Lower lobe of right lung (tissue), 2 donors: ENCODE measurements at regions not wholly inside any gene's neighbourhood (a gene's known extent, or its start where the extent isn't known, plus 50 kb on each side); places are given as distances from the start of the nearest gene placed in this dataset.

Source experiments
- ATAC-seq, 2 donors: fragments of 200-7000 bp; cut with Tn5 transposase; one replicate each; pipeline ENCODE4 v1.9.1; 2020 to 2022; ENCODE audit warnings: mild to moderate bottlenecking in 2 of 2, moderate library complexity in 2 of 2
- DNase-seq: peaks from one replicate; pipeline ENCODE4 v3.0.0-alpha.2; 2020
- H3K27ac ChIP-seq: fragments of 200-600 bp; one replicate; pipeline ENCODE4 v1.8.0; 2022
- H3K27me3 ChIP-seq: fragments of 200-600 bp; one replicate; pipeline ENCODE4 v1.8.0; 2022; ENCODE audit warnings: low read depth
- H3K36me3 ChIP-seq: fragments of 200-600 bp; one replicate; pipeline ENCODE4 v1.8.0; 2022; ENCODE audit warnings: mild to moderate bottlenecking
- H3K4me1 ChIP-seq: fragments of 200-600 bp; one replicate; pipeline ENCODE4 v1.8.0; 2022
- H3K4me3 ChIP-seq: fragments of 200-600 bp; one replicate; pipeline ENCODE4 v1.8.0; 2022; ENCODE audit warnings: mild to moderate bottlenecking
- H3K9me3 ChIP-seq: fragments of 200-600 bp; one replicate; pipeline ENCODE4 v1.8.0; 2022
- intact Hi-C: fragments of 100-400 bp; cut with DNase I; formaldehyde crosslinking; loops from one replicate; pipeline ENCODE4 v1.11.0; 2022
- TF ChIP-seq, protein P1 (sequence below): fragments of 200-600 bp; IDR thresholded peaks from one replicate; pipeline ENCODE4 v1.8.0; 2022; ENCODE audit warnings: antibody characterized with exemption, mild to moderate bottlenecking
- donor health status: DM: no; HTN: yes; CAD: no; lungs with severe emphysema.

DNA sequence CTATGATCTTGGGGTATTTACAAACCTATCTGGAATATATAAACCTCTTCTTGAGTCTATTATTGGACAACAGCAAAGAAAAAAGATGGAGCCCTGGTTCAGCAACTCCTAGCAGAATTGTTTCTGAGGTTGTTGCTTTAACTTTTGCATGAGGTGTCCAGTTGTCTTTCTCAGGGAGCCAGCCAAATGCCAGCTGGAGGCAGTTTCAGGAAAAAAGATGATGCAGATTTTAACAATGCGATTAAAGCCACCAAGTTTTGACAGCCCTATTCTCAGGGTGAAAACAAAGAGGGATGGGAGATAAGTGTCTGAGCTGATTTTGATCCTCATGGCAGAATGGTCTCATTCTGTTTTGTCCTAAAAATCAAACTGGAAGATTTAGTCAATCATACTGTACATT lies 181.6 kb upstream of the RASGRP1 start:
- Histone ChIP-seq H3K9me3 (no peaks in the 10 kb centered on the region), H3K36me3 (no peaks in the 10 kb centered on the region), H3K27ac (no peak overlapping the region), H3K4me3 (no peak overlapping the region), H3K27me3 (no peaks in the 10 kb centered on the region), H3K4me1 (no peaks in the 10 kb centered on the region)
- TF ChIP-seq, protein P1, sequence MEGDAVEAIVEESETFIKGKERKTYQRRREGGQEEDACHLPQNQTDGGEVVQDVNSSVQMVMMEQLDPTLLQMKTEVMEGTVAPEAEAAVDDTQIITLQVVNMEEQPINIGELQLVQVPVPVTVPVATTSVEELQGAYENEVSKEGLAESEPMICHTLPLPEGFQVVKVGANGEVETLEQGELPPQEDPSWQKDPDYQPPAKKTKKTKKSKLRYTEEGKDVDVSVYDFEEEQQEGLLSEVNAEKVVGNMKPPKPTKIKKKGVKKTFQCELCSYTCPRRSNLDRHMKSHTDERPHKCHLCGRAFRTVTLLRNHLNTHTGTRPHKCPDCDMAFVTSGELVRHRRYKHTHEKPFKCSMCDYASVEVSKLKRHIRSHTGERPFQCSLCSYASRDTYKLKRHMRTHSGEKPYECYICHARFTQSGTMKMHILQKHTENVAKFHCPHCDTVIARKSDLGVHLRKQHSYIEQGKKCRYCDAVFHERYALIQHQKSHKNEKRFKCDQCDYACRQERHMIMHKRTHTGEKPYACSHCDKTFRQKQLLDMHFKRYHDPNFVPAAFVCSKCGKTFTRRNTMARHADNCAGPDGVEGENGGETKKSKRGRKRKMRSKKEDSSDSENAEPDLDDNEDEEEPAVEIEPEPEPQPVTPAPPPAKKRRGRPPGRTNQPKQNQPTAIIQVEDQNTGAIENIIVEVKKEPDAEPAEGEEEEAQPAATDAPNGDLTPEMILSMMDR, result no peak
- ATAC-seq (no peak), DNase-seq (no peak)
- intact Hi-C loops, result no loop called here

DNA sequence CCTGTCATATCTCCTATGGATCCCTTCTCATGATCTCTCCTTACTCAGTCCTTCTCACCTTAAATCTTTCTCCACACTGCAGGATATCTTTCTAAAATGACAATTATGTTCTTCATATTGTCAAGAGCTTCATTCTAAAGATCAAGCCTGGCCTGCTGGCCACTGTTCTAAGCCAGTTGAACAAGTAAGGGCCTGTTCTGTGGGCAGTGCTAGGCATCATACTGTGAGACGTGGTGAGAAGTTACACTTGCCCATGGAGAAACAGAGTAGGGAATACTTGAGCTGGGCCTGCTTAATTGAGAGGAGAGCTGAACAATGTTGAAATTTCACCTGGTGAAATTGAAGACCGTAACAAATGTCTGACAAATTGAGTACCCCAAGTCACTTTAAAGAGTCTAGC lies 184.1 kb upstream of the RASGRP1 start:
- Histone ChIP-seq H3K4me3 (no peak overlapping the region), H3K9me3 (no peaks in the 10 kb centered on the region), H3K36me3 (no peaks in the 10 kb centered on the region), H3K27ac (no peak overlapping the region), H3K27me3 (no peaks in the 10 kb centered on the region), H3K4me1 (no peaks in the 10 kb centered on the region)
- intact Hi-C loops, result no loop called here
- TF ChIP-seq, protein P1, result no peak
- DNase-seq (no peak), ATAC-seq (no peak)

DNA sequence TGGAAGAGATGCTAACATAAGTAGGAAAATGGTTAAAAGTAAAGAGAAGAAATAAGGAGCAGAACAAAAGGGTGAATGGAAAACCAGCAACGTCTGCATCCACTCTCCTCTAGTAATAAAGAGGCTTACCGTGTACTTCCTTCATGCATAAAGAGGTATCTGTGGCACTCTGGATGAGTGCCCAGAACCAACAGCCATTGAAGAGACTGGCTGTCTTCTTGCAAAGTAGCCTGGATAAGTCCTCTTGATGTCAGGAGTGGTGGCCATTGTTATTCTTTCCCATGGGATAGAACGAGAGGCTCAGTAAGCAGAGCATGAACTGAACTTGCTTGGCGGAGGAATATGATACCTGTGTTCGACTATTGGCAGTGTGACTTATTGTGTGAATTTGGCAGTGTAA lies 186.2 kb upstream of the RASGRP1 start:
- Histone ChIP-seq H3K36me3 (no peaks in the 10 kb centered on the region), H3K4me3 (no peak overlapping the region), H3K9me3 (no peaks in the 10 kb centered on the region), H3K4me1 (no peaks in the 10 kb centered on the region), H3K27me3 (no peaks in the 10 kb centered on the region), H3K27ac (no peak overlapping the region)
- no peak for DNase-seq
- intact Hi-C loops, result no loop called here
- ATAC-seq, result no peak
- TF ChIP-seq, protein P1, result no peak

DNA sequence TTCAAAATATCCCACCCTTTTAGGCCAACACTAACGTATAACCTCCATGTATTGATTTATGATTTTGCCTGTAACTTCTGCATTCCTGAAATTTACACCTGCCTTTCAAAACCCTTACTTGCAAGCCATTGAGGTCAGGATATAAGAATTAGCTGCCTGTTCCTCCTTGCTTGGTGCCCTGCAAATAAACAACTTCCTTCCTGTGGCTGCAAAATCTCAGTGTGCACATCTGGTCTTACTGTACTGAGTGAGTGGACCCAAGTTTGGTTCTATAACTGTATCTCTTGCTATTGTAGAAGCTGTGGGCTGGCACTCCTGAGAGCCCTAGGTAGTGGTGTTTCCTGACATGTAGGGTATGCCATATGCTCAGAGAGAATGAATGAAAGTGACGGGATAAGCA lies 191.1 kb upstream of the RASGRP1 start:
- Histone ChIP-seq H3K27me3 (no peaks in the 10 kb centered on the region), H3K9me3 (no peaks in the 10 kb centered on the region), H3K4me3 (no peak overlapping the region), H3K4me1 (no peaks in the 10 kb centered on the region), H3K36me3 (no peaks in the 10 kb centered on the region), H3K27ac (no peak overlapping the region)
- TF ChIP-seq, protein P1, result no peak
- intact Hi-C loops, result no loop called here
- DNase-seq (no peak), ATAC-seq (no peak)

DNA sequence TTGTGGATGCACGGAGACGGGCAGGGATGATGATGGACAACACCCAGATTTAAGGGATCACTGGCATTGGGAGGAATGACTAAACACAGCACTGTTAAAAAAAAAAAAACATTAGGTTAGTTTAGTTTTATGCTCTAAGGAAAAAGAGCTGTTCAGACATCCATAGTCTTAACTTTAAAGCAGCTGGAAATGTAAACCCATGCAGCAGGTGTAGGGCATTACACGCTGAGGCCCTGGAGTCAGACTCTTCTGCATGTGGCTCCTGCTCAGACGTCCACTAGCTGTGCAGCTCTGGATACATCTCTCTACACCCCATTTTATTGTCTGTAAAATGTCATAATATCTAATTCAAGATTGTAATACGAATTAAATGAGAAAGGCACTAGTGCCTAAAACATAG lies 191.8 kb upstream of the RASGRP1 start:
- intact Hi-C loops, result no loop called here

More for the DNA sequence above, 191.8 kb upstream of the RASGRP1 start:
- TF ChIP-seq, protein P1, result no peak
- Histone ChIP-seq H3K4me1 (no peaks in the 10 kb centered on the region), H3K27me3 (no peaks in the 10 kb centered on the region), H3K9me3 (no peaks in the 10 kb centered on the region), H3K27ac (no peak overlapping the region), H3K4me3 (no peak overlapping the region), H3K36me3 (no peaks in the 10 kb centered on the region)
- no peak for ATAC-seq
- no peak for DNase-seq
